ENCODE measurements at regions not wholly inside any gene's neighbourhood (a gene's known extent, or its start where the extent isn't known, plus 50 kb on each side); places are given as distances from the start of the nearest gene placed in this dataset.
"Not testable (repeated sequence)": the region's sequence is repeated elsewhere in the genome, so short reads cannot be mapped to it uniquely, and the experiment has no call there.

GRCh38 chr2:40690525-40690924 is 238.6 kb upstream of the SLC8A1 start:
- in situ Hi-C loops (cut with MboI; ENCODE audit: low sequenced_read_pairs, unreplicated experiment) = no loop called here
- DNase-seq (ENCODE audit: low spot score) = no peak
- no peak for TF ChIP-seq CTCF (IDR thresholded peaks at IDR 0.05; ENCODE audit: borderline replicate concordance, control extremely low read depth, extremely low read depth, insufficient read depth, missing control alignments)

GRCh38 chr2:40700231-40700954 is 248.5 kb upstream of the SLC8A1 start:
- in situ Hi-C loops (cut with MboI; ENCODE audit: low sequenced_read_pairs, unreplicated experiment) = no loop called here
- TF ChIP-seq CTCF (IDR thresholded peaks at IDR 0.05; ENCODE audit: borderline replicate concordance, control extremely low read depth, extremely low read depth, insufficient read depth, missing control alignments) = no peak
- DNase-seq (ENCODE audit: low spot score) = no peak

- DNase-seq (ENCODE audit: low spot score); in situ Hi-C loops (cut with MboI; ENCODE audit: low sequenced_read_pairs, unreplicated experiment): not testable (repeated sequence)
Observed at GRCh38 chr2:40712197-40712894, 260.5 kb upstream of the SLC8A1 start.

GRCh38 chr2:40716879-40717278 is 265.0 kb upstream of the SLC8A1 start:
- no peak for DNase-seq (ENCODE audit: low spot score)
- TF ChIP-seq CTCF (IDR thresholded peaks at IDR 0.05; ENCODE audit: borderline replicate concordance, control extremely low read depth, extremely low read depth, insufficient read depth, missing control alignments) = no peak
- in situ Hi-C loops (cut with MboI; ENCODE audit: low sequenced_read_pairs, unreplicated experiment) = no loop called here

- no peak for DNase-seq (ENCODE audit: low spot score)
- in situ Hi-C loops (cut with MboI; ENCODE audit: low sequenced_read_pairs, unreplicated experiment) = no loop called here
- no peak for TF ChIP-seq CTCF (IDR thresholded peaks at IDR 0.05; ENCODE audit: borderline replicate concordance, control extremely low read depth, extremely low read depth, insufficient read depth, missing control alignments)
Observed at GRCh38 chr2:40719414-40719813, 267.5 kb upstream of the SLC8A1 start.

- no peak for TF ChIP-seq CTCF (IDR thresholded peaks at IDR 0.05; ENCODE audit: borderline replicate concordance, control extremely low read depth, extremely low read depth, insufficient read depth, missing control alignments)
- no peak for DNase-seq (ENCODE audit: low spot score)
- in situ Hi-C loops (cut with MboI; ENCODE audit: low sequenced_read_pairs, unreplicated experiment) = no loop called here
Observed at GRCh38 chr2:40721595-40721994, 269.7 kb upstream of the SLC8A1 start.

GRCh38 chr2:40723194-40723593 is 271.3 kb upstream of the SLC8A1 start:
- TF ChIP-seq CTCF (IDR thresholded peaks at IDR 0.05; ENCODE audit: borderline replicate concordance, control extremely low read depth, extremely low read depth, insufficient read depth, missing control alignments) = no peak
- no peak for DNase-seq (ENCODE audit: low spot score)
- in situ Hi-C loops (cut with MboI; ENCODE audit: low sequenced_read_pairs, unreplicated experiment) = no loop called here

Measured in GM13976 (cell line).